Right cardiac atrium (tissue), 5 donors: ENCODE measurements at regions not wholly inside any gene's neighbourhood (a gene's known extent, or its start where the extent isn't known, plus 50 kb on each side); places are given as distances from the start of the nearest gene placed in this dataset.

Experiments used
- ATAC-seq, 2 donors: fragments of 200-7000 bp; cut with Tn5 transposase; one replicate each; pipeline versions ENCODE4 v1.8.0 to v1.9.1; 2020; ENCODE audit warnings: moderate library complexity in 2 of 2, mild to moderate bottlenecking in 1 of 2
- DNase-seq, 3 donors: peaks; one replicate each; pipeline ENCODE4 v3.0.0-alpha.2; 2020
- H3K27ac ChIP-seq: one replicate; pipeline ENCODE4 v1.5.1; 2013; ENCODE audit warnings: mild to moderate bottlenecking, low read length, control low read depth, moderate library complexity
- H3K27me3 ChIP-seq: one replicate; pipeline ENCODE4 v1.6.1; 2013; ENCODE audit not compliant: control insufficient read depth, insufficient read depth
- H3K4me1 ChIP-seq: one replicate; pipeline ENCODE4 v1.6.1; 2013; ENCODE audit warnings: low read length; ENCODE audit not compliant: control insufficient read depth, insufficient read depth
- H3K4me3 ChIP-seq: one replicate; pipeline ENCODE4 v1.5.1; 2013; ENCODE audit warnings: low read length, control low read depth
- H3K9me3 ChIP-seq: one replicate; pipeline ENCODE4 v1.6.1; 2013; ENCODE audit warnings: low read length; ENCODE audit not compliant: control insufficient read depth
- WGBS: extraction: QIAGEN DNeasy Blood & Tissue Kit; methylation state at CpG from one replicate; pipeline ENCODE4 v1.1.7; 2013; 5-methylcytosine and 5-hydroxymethylcytosine counted together
- intact Hi-C, 4 donors: fragments of 100-400 bp; cut with DNase I; formaldehyde crosslinking; loops; one replicate each; pipeline versions ENCODE4 v1.11.0 to v1.14.0; 2022 to 2023
- donor health status: healthy with polysubstance abuse.
- donor health status: DM: no; HTN: yes; CAD: no.
- donor health status: DM: no; HTN: no; CAD: no.
- donor health status: DM: no; HTN: yes; CAD: no; lungs with severe emphysema.
- donor health status: DM: yes; HTN: yes; CAD: no.

- Histone ChIP-seq H3K4me3 (no peak overlapping the region), H3K27me3 (no peaks in the 10 kb centered on the region), H3K9me3 (no peaks in the 10 kb centered on the region), H3K27ac (no peak overlapping the region), H3K4me1 (no peaks in the 10 kb centered on the region)
- 72% methylated on average over 2 of the region's 2 CpGs for WGBS
- intact Hi-C loops: no loop called here
- DNase-seq: no peak
- ATAC-seq: no peak
Measured at GRCh38 chr5:121675924-121676323, 175.8 kb upstream of the FTMT start.

DNA sequence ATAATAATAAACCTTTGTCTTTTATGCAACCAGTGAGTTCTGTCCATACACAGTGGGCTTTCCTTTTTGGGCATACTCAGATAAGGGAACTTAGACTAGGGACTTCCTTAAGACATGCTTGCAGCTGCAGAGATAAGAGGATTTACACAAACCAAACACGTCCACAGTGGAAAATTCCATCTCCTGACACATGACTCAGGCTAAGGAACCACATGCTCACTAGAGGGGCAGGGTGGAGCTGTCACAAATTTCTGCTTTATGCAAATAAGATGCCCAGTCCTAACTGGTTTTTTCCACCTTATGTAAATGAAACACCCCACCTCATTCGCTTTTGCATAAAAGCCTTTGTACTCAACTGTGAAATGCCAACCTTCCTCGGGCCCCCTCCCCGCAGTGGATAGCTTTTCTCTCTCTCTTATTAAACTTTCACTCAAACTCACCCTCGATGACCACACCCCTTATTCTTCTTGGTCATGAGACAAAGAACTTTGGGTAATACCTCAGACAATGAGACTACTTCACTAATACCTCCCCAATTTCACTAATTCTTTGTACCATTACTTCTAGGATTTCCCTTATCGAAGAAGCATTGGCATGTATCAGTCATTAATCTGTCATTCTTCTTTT is 170.3 kb upstream of the FTMT start:
- DNase-seq: no peak
- H3K27ac ChIP-seq: no peak overlapping the region
- intact Hi-C loops: no loop called here

DNA sequence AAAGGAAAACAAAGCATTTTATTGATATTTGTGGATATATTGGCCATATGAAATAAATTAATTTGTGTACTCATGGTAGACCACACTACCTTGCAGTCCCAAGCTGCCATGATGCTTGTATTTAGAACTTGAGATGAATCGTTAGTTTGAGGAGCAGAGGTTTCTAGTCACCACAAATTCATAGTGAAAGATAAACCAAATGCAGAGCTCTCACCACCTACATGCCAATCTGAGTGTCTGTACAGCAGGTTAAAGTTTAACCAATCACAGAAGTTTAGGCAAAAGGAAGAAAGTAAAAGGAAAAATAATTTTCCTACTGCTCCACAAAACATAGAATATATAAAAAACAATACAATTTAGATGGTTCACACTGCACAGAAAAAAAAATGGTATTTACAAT is 163.6 kb upstream of the FTMT start:
- DNase-seq (no peak), ATAC-seq (no peak)
- WGBS: 78% methylated on average over 1 of the region's 1 CpG
- intact Hi-C loops: no loop called here
- Histone ChIP-seq H3K4me1 (no peaks in the 10 kb centered on the region), H3K27ac (no peak overlapping the region), H3K27me3 (no peaks in the 10 kb centered on the region), H3K9me3 (no peaks in the 10 kb centered on the region), H3K4me3 (no peak overlapping the region)

More for the DNA sequence above, 170.3 kb upstream of the FTMT start:
- Histone ChIP-seq H3K27me3 (no peaks in the 10 kb centered on the region), H3K4me3 (no peak overlapping the region), H3K4me1 (no peaks in the 10 kb centered on the region), H3K9me3 (no peaks in the 10 kb centered on the region)
- WGBS: 81% methylated on average over 6 of the region's 6 CpGs
- ATAC-seq: no peak

DNA sequence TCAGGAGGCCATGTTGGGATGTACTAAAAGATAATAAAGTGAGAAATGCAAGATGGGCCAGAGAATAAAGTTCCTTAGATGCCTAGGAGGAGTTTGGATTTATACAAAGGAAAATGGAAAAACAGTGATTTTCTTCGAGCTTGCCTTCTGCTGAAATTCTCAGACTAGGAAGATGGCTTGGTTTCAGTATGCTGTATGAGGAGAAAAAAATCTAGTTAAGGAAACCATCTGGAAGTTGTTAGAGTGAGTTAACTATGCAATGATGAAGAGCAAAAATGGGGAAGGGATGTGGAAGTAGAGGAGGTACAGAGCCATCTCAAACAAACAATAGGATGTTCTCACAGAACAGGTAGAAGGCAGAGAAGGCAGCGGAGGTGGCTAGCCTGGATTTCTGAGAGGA is 162.9 kb upstream of the FTMT start:
- H3K27me3 ChIP-seq: no peaks in the 10 kb centered on the region
- no peak overlapping the region for H3K27ac ChIP-seq
- intact Hi-C loops: no loop called here
- no peaks in the 10 kb centered on the region for H3K9me3 ChIP-seq
- no peaks in the 10 kb centered on the region for H3K4me1 ChIP-seq
- H3K4me3 ChIP-seq: no peak overlapping the region
- no peak for DNase-seq
- ATAC-seq: no peak
- WGBS: 72% methylated on average over 2 of the region's 2 CpGs

GRCh38 chr5:121691478-121691877 is 160.2 kb upstream of the FTMT start:
- intact Hi-C loops: no loop called here
- Histone ChIP-seq H3K27ac (no peak overlapping the region), H3K4me3 (no peak overlapping the region), H3K9me3 (no peaks in the 10 kb centered on the region), H3K27me3 (no peaks in the 10 kb centered on the region), H3K4me1 (no peaks in the 10 kb centered on the region)
- DNase-seq (no peak), ATAC-seq (no peak)

- 76% methylated on average over 2 of the region's 2 CpGs for WGBS
- ATAC-seq (no peak), DNase-seq (no peak)
- no peaks in the 10 kb centered on the region for H3K9me3 ChIP-seq
- H3K27me3 ChIP-seq: no peaks in the 10 kb centered on the region
- H3K27ac ChIP-seq: no peak overlapping the region
- intact Hi-C loops: no loop called here
- H3K4me3 ChIP-seq: no peak overlapping the region
- H3K4me1 ChIP-seq: no peaks in the 10 kb centered on the region
Measured at GRCh38 chr5:121692158-121692557, 159.5 kb upstream of the FTMT start.

DNA sequence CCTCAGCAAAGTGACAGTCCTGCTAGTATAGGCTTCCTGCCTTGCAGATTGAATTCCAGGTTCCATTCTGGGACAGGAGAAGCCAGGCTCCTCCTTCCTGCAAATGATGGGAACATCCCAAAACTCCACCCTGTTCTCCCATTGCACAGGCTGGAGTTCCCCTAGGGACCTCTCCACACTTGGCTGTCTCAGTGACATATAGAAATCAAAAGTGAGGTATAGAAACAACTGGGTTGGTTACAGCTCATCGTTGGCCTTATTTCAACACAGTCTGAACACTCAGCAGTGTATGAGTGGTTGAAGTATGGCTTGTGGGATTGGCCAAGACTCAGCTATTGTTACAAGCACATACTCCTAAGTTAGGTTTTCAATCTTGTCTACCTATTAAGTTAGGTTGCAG is 157.8 kb upstream of the FTMT start:
- no peak overlapping the region for H3K4me3 ChIP-seq
- no peak for ATAC-seq
- H3K9me3 ChIP-seq: no peaks in the 10 kb centered on the region
- no peak for DNase-seq
- intact Hi-C loops: no loop called here
- H3K4me1 ChIP-seq: no peaks in the 10 kb centered on the region
- 64% methylated on average over 1 of the region's 1 CpG for whole genome bisulfite sequencing
- H3K27me3 ChIP-seq: no peaks in the 10 kb centered on the region
- no peak overlapping the region for H3K27ac ChIP-seq

DNA sequence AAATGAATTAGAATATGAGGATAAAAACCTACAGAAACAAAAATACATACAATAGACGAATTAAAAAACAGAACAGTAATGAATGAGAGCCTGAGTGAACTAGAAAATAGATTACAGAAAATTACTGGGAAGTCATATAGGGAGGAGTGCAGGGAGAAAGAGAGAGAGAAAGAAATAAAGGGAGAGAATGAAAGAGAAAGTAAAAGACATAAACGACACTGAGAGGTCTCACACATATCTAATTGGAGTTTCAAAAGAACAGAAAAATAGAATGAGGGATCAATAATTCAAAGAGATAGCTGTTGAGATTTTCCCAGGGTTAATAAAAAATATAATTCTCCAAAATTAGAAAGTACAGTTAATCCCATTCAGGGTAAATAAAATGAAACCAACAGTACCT is 156.4 kb upstream of the FTMT start:
- 65% methylated on average over 2 of the region's 2 CpGs for WGBS
- intact Hi-C loops: no loop called here

GRCh38 chr5:121698690-121699089 is 153.0 kb upstream of the FTMT start:
- Histone ChIP-seq H3K4me1 (no peaks in the 10 kb centered on the region), H3K4me3 (no peak overlapping the region), H3K27me3 (no peaks in the 10 kb centered on the region), H3K9me3 (no peaks in the 10 kb centered on the region), H3K27ac (no peak overlapping the region)
- intact Hi-C loops: no loop called here
- WGBS: 66% methylated on average over 3 of the region's 3 CpGs
- DNase-seq: no peak
- no peak for ATAC-seq

More for the DNA sequence above, 156.4 kb upstream of the FTMT start:
- no peaks in the 10 kb centered on the region for H3K4me1 ChIP-seq
- no peak for ATAC-seq
- no peak overlapping the region for H3K27ac ChIP-seq
- no peak for DNase-seq
- H3K4me3 ChIP-seq: no peak overlapping the region
- no peaks in the 10 kb centered on the region for H3K27me3 ChIP-seq
- no peaks in the 10 kb centered on the region for H3K9me3 ChIP-seq

GRCh38 chr5:121701731-121702130 is 150.0 kb upstream of the FTMT start:
- ATAC-seq (no peak), DNase-seq (no peak)
- H3K4me1 ChIP-seq: no peaks in the 10 kb centered on the region
- H3K27ac ChIP-seq: no peak overlapping the region
- 84% methylated on average over 1 of the region's 1 CpG for WGBS
- no peak overlapping the region for H3K4me3 ChIP-seq
- no peaks in the 10 kb centered on the region for H3K9me3 ChIP-seq
- intact Hi-C loops: no loop called here
- no peaks in the 10 kb centered on the region for H3K27me3 ChIP-seq

DNA sequence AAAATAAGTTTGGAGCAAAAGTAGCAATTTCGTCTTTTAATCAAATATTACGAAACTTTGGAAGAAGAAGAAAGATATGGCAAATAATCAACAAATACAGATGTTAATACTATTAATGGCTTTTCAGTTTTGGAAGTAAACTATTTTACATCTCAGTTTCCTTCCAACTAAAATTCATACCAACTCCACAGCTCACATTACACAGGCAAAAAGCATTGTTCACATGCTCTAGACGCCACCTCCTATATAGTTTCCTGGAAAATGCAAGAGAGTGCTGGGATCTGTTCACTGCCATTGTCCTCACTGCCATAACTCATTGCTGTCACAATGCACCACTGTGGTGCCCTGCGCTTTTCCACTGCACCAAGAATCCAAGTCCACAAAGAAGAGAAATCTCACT is 149.0 kb upstream of the FTMT start:
- DNase-seq: no peak
- intact Hi-C loops: no loop called here

GRCh38 chr5:121704291-121704690 is 147.4 kb upstream of the FTMT start:
- intact Hi-C loops: no loop called here
- Histone ChIP-seq H3K27ac (no peak overlapping the region), H3K9me3 (no peaks in the 10 kb centered on the region), H3K4me1 (no peaks in the 10 kb centered on the region), H3K27me3 (no peaks in the 10 kb centered on the region), H3K4me3 (no peak overlapping the region)
- DNase-seq (no peak), ATAC-seq (no peak)

More for the DNA sequence above, 149.0 kb upstream of the FTMT start:
- ATAC-seq: no peak
- Histone ChIP-seq H3K27ac (no peak overlapping the region), H3K9me3 (no peaks in the 10 kb centered on the region), H3K4me3 (no peak overlapping the region), H3K4me1 (no peaks in the 10 kb centered on the region), H3K27me3 (no peaks in the 10 kb centered on the region)
- 60% methylated on average over 4 of the region's 4 CpGs for WGBS
